Endothelial cell of umbilical vein (primary cell): ENCODE measurements at regions not wholly inside any gene's neighbourhood (a gene's known extent, or its start where the extent isn't known, plus 50 kb on each side); places are given as distances from the start of the nearest gene placed in this dataset.

Source experiments
- BruUV-seq: library from RNA; stranded (reverse); fragments of 400-500 nt; replicated peaks from 2 replicates; lab custom pipeline; 2021; lab: Mats Ljungman, UMichigan
- CTCF ChIA-PET: fragments of 300-600, 350-600 bp; sonication (Branson Sonifier 250); formaldehyde crosslinking; loops from one replicate; lab custom pipeline; 2021; ENCODE audit warnings: antibody characterized with exemption, inconsistent platforms; lab: Charles Lee
- POLR2A ChIA-PET: fragments of 300-600, 350-600 bp; sonication (Branson Sonifier 250); formaldehyde crosslinking; loops from one replicate; lab custom pipeline; 2021; ENCODE audit warnings: antibody characterized with exemption, inconsistent platforms; lab: Charles Lee
- DNase-seq: peaks from one replicate; pipeline ENCODE4 v3.0.0-alpha.2; 2011; ENCODE audit warnings: low read depth, low spot score
- FAIRE-seq: peaks from 2 replicates; lab custom pipeline; 2011; peaks lifted over from hg19 to GRCh38; lab: Jason Lieb, UNC
- H2AFZ ChIP-seq: 2 replicates; pipeline ENCODE4 v1.6.0; 2012; ENCODE audit warnings: low read depth, low read length, control low read depth, inconsistent platforms
- H3K27ac ChIP-seq: 2 replicates; pipeline ENCODE4 v1.5.1; 2011; ENCODE audit warnings: low read depth, mild to moderate bottlenecking, control low read depth, low read length, moderate library complexity; ENCODE audit not compliant: insufficient read depth
- H3K27me3 ChIP-seq, 2 experiments: 2 replicates each; pipeline versions ENCODE4 v1.6.0 to v1.6.1; 2011; ENCODE audit warnings: low read length in 2 of 2, mixed read lengths in 1 of 2; ENCODE audit not compliant: control insufficient read depth in 2 of 2, insufficient read depth in 2 of 2
- H3K36me3 ChIP-seq, 2 experiments: 2 replicates in 1 of 2; 3 replicates in 1 of 2; pipeline ENCODE4 v1.5.1; 2011; ENCODE audit warnings: low read length in 2 of 2, mild to moderate bottlenecking in 1 of 2, moderate library complexity in 1 of 2; ENCODE audit not compliant: control insufficient read depth in 2 of 2, insufficient read depth in 2 of 2; ENCODE audit errors: extremely low read depth in 1 of 2
- H3K4me1 ChIP-seq: 3 replicates; pipeline ENCODE4 v1.5.1; 2011; ENCODE audit warnings: mild to moderate bottlenecking, low read length; ENCODE audit not compliant: control insufficient read depth, insufficient read depth; ENCODE audit errors: extremely low read depth
- H3K4me2 ChIP-seq: 2 replicates; pipeline ENCODE4 v1.6.1; 2011; ENCODE audit warnings: low read length, control low read depth, mixed read lengths; ENCODE audit not compliant: insufficient read depth
- H3K4me3 ChIP-seq, 3 experiments: fragments of 200-600 bp in 1 of 3; sonication (generic), shearing (Covaris generic) in 1 of 3; replicated peaks in 1 of 3; 2 replicates each; pipeline ENCODE4 v1.5.1; 2011 to 2016; ENCODE audit warnings: control low read depth in 3 of 3, low read length in 3 of 3, mild to moderate bottlenecking in 2 of 3, inconsistent platforms in 1 of 3, low read depth in 1 of 3, moderate library complexity in 1 of 3; ENCODE audit not compliant: insufficient read depth in 1 of 3
- H3K79me2 ChIP-seq: 2 replicates; pipeline ENCODE4 v1.6.0; 2012; ENCODE audit warnings: low read length, inconsistent platforms; ENCODE audit not compliant: control insufficient read depth, insufficient read depth
- H3K9ac ChIP-seq: replicated peaks from 2 replicates; pipeline ENCODE3; 2011; ENCODE audit warnings: low read length, control low read depth; ENCODE audit not compliant: insufficient read depth; ENCODE audit errors: extremely low read depth
- H3K9me1 ChIP-seq: replicated peaks from 3 replicates; pipeline ENCODE4 v1.6.0; 2011; ENCODE audit warnings: mild to moderate bottlenecking, low read length; ENCODE audit not compliant: control insufficient read depth, insufficient read depth; ENCODE audit errors: extremely low read depth
- H3K9me3 ChIP-seq: replicated peaks from 2 replicates; pipeline ENCODE4 v1.5.1; 2012; ENCODE audit warnings: low read length, inconsistent platforms; ENCODE audit not compliant: control insufficient read depth, insufficient read depth
- H4K20me1 ChIP-seq: replicated peaks from 2 replicates; pipeline ENCODE3; 2011; ENCODE audit warnings: mild to moderate bottlenecking, low read length; ENCODE audit not compliant: control insufficient read depth, insufficient read depth; ENCODE audit errors: extremely low read depth
- CTCF ChIP-seq, 2 donors: IDR thresholded peaks; 1 replicate in 1 of 2; 2 replicates in 1 of 2; pipeline ENCODE4 v1.5.1; 2011; ENCODE audit warnings: low read length in 2 of 2, mild to moderate bottlenecking in 2 of 2, moderate library complexity in 2 of 2, control low read depth in 1 of 2, inconsistent platforms in 1 of 2, low read depth in 1 of 2; ENCODE audit not compliant: insufficient read depth in 1 of 2; ENCODE audit errors: extremely low read depth in 1 of 2
- EZH2 ChIP-seq: IDR thresholded peaks from 2 replicates; pipeline ENCODE4 v1.6.1; 2012; ENCODE audit warnings: borderline replicate concordance, low read depth, mild to moderate bottlenecking, moderate library complexity, low read length, inconsistent platforms; ENCODE audit not compliant: severe bottlenecking
- FOS ChIP-seq: IDR thresholded peaks from 2 replicates; pipeline ENCODE4 v1.6.1; 2011; ENCODE audit warnings: mild to moderate bottlenecking, low read length, moderate library complexity, borderline replicate concordance; ENCODE audit not compliant: insufficient read depth
- GATA2 ChIP-seq: IDR thresholded peaks from 2 replicates; pipeline ENCODE4 v1.7.0; 2011; ENCODE audit warnings: low read depth, mild to moderate bottlenecking, moderate library complexity, mixed read lengths, low read length; ENCODE audit not compliant: insufficient read length, insufficient read depth
- JUN ChIP-seq: IDR thresholded peaks from 2 replicates; pipeline ENCODE4 v1.6.1; 2011; ENCODE audit warnings: borderline replicate concordance, low read depth; ENCODE audit not compliant: insufficient read length, insufficient read depth
- MAX ChIP-seq: IDR thresholded peaks from 2 replicates; pipeline ENCODE4 v1.6.1; 2011; ENCODE audit not compliant: insufficient read depth, insufficient read length
- MYC ChIP-seq: IDR thresholded peaks from one replicate; pipeline ENCODE4 v1.6.1; 2011; ENCODE audit warnings: mild to moderate bottlenecking, low read depth, low read length
- POLR2A ChIP-seq: IDR thresholded peaks from 2 replicates; pipeline ENCODE4 v1.6.1; 2012; ENCODE audit warnings: low read depth, mild to moderate bottlenecking, control low read depth, low read length
- POLR2AphosphoS5 ChIP-seq: IDR thresholded peaks from 2 replicates; pipeline ENCODE4 v1.6.1; 2012; ENCODE audit warnings: low read depth, mild to moderate bottlenecking, control low read depth, low read length, moderate library complexity; ENCODE audit not compliant: insufficient read depth
- dilution Hi-C: fragments of 300-500 bp; cut with MboI; formaldehyde crosslinking; loops from one replicate; pipeline ENCODE4 v1.15.0; 2019; ENCODE audit warnings: low sequenced_read_pairs; ENCODE audit not compliant: extremely low pct_ligation_motif_present
- intact Hi-C: fragments of 100-400 bp; cut with micrococcal nuclease; formaldehyde crosslinking; loops from one replicate; pipeline ENCODE4 v1.10.0; 2022

GRCh38 chr10:53624722-53625121 is 852.1 kb upstream of the MBL2 start:
- H2AFZ ChIP-seq = no peak overlapping the region
- FAIRE-seq = no peak

More at GRCh38 chr10:53624722-53625121, 852.1 kb upstream of the MBL2 start:
- CTCF ChIA-PET = interaction anchor here (1.6 kb wide), 1 partner anchor 23 kb away, joined by 4 read pairs; no protein-coding TSS in a partner anchor
- H3K4me2 ChIP-seq = no peak overlapping the region
- dilution Hi-C loops = no loop called here
- no peak overlapping the region for H3K4me3 ChIP-seq
- H3K27ac ChIP-seq = no peak overlapping the region
- no TSS peak for BruUV-seq
- no peaks in the 10 kb centered on the region for H3K4me1 ChIP-seq
- no peaks in the 10 kb centered on the region for H3K79me2 ChIP-seq
- DNase-seq = no peak
- H3K9me1 ChIP-seq = no peaks in the 10 kb centered on the region
- no peaks in the 10 kb centered on the region for H4K20me1 ChIP-seq
- TF ChIP-seq FOS (no peak), CTCF (IDR thresholded peaks at IDR 0.05; ENCODE audit: extremely low read depth in 1 of 2, insufficient read depth in 1 of 2, low read depth in 1 of 2, low read length in 2 of 2) (no peak), GATA2 (no peak), POLR2A (no peak), EZH2 (no peak), JUN (no peak), MYC (no peak), POLR2AphosphoS5 (no peak), MAX (no peak)
- no peaks in the 10 kb centered on the region for H3K36me3 ChIP-seq
- intact Hi-C loops = no loop called here
- H3K27me3 ChIP-seq = no peaks in the 10 kb centered on the region
- POLR2A ChIA-PET = no interaction called here
- no peak overlapping the region for H3K9ac ChIP-seq
- no peaks in the 10 kb centered on the region for H3K9me3 ChIP-seq
